Left lobe of liver (tissue), 2 donors: ENCODE measurements at regions not wholly inside any gene's neighbourhood (a gene's known extent, or its start where the extent isn't known, plus 50 kb on each side); places are given as distances from the start of the nearest gene placed in this dataset.
"Not testable (repeated sequence)": the region's sequence is repeated elsewhere in the genome, so short reads cannot be mapped to it uniquely, and the experiment has no call there.

Experiments
- ATAC-seq: fragments of 200-7000 bp; cut with Tn5 transposase; one replicate; pipeline ENCODE4 v1.9.1; 2020; ENCODE audit warnings: mild to moderate bottlenecking, moderate library complexity
- DNase-seq: peaks from one replicate; pipeline ENCODE4 v3.0.0-alpha.2; 2020; ENCODE audit warnings: low spot score
- donor health status: DM: no; HTN: no; CAD: no; lungs with moderate emphysema.
- donor health status: DM: no; HTN: yes; CAD: no.

DNA sequence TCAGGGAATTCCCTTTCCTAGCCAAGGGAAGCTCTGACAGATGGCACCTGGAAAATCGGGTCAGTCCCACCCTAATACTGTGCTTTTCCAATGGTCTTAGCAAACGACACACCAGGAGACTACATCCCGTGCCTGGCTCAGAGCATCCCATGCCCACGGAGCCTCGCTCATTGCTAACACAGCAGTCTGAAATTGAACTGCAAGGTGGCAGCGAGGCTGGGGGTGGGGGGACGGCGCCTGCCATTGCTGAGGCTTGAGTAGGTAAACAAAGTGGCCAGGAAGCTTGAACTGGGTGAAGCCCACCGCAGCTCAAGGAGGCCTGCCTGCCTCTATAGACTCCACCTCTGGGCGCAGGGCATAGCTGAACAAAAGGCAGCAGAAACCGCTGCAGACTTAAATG lies 279.5 kb upstream of the LUZP2 start:
- not testable (repeated sequence) for DNase-seq, ATAC-seq

DNA sequence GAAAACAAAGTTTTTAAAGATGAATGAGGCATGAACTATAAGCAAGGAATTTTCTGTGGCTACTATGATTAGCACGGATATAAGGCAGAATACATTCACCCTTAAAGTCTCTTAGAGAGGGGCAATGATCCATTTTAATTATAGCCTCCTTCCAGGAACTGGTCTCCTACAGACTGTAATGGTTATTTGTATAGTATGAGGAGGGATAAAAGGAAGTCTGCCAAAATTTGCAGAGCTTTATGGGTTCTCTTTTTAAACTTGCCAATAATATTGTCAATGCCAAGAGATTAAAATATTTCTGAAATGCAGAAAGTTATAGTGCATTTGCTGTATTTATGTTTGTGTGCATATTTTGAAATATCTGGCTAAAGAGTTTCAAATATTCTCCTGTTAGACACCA lies 271.4 kb upstream of the LUZP2 start:
- no peak for DNase-seq
- ATAC-seq = no peak

DNA sequence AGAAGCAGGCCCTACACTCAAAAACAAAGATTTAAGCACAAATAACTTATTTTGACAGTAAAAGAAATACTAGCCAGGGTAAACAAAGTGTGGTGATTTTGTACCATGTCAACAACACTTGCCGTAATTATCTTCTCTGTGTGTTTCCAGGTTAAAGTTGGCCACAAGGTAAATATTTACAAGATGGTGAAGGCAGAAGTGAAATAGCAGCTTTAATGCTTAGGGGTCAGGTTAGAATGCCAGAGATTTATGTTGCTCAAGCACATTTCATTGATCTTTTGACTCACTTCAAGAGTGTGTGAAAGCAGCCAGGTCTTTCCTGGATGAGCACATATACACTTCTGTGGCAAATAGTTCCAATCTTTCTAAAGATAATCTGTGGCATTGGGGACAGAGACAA lies 270.2 kb upstream of the LUZP2 start:
- DNase-seq (no peak), ATAC-seq (peak; percentile 42)

DNA sequence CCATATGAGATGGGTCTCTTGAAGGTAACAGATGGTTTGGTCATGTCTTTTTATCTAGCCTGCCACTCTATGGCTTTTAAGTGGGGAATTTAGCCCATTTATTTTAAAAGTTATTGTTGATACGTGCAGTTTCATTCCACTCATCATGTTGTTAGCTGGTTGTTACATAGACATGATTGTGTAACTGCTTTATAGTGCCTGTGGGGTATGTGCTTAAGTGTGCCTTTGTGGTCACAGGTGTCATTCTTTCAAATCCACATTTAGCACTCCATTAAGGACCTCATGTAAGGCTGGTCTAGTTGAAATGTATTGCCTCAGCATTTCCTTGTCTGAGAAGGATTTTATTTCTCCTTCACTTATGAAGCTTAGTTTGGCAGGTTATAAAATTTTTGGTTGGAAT lies 263.8 kb upstream of the LUZP2 start:
- ATAC-seq (no peak), DNase-seq (no peak)

DNA sequence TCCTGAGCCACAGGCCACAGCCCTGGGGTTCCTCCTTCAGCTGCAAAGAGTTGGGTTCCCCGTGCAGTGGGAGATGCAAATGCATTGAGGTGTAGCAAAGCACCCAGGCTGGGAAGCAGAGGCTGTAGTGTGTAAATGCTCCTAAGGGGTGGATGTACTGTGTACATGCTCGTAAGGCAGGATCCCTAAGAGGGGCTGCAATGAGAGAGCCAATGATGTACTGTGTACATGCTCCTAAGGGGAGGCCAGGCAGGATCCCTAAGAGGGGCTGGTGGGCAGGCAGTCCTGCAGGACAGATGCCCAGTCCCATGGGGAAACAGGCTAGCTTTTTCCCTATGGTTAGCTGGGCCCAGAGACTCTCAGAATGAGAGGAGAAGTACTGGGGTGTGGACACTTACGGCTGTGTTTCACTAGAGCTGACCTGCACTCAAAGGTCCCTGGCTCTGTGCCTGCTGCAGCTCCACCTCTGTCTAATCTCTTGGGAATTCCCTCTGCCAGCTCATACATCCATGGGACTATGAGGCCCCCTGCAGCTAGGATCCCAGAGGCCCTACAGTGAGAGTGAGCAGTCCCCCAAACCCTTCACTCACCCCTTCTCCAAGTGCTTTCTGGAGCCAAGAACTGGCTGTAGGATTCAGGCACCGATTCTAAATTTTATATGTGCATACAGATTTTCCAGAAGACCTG lies 261.9 kb upstream of the LUZP2 start:
- DNase-seq = no peak
- no peak for ATAC-seq

DNA sequence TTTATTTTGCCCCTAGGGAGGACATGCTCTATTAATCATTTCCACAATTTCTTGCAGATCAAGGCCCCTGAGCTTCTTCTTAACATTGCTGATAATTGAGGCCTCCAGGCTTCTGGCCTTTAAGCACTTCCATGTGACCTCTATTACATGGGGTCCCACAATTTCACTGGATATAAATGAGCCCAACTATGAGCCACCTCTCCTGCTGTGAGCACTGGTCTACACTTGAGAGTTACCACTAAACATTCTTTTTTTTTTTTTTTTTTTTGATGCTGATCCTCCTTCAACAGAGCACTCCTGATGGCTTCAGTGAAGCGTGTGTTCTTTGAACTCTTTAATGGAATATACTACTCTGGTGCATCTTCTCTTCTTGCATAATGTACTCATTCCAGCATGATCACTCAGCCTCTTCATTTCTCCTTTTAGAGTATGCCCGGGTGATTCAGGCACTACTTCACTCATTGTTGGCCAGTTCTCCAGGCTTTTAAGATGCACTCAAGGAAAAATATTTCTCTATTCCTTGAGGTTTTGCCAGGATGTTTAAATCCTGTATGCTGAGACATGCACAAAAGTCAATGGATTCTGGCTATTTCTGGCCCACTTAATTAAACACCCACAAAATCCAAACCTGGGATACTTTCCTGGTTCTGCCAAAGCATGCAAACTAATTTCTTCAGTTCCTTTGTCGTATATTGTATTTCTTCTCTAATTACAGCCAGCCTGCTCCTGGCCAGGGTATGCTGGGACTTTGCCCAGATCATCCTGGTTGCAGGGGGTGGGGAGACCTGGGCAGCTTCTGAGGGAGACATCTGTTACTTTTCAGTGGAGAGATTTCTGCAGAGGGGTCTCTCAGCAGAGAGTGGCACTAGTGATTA lies 257.8 kb upstream of the LUZP2 start:
- no peak for DNase-seq
- ATAC-seq = no peak

DNA sequence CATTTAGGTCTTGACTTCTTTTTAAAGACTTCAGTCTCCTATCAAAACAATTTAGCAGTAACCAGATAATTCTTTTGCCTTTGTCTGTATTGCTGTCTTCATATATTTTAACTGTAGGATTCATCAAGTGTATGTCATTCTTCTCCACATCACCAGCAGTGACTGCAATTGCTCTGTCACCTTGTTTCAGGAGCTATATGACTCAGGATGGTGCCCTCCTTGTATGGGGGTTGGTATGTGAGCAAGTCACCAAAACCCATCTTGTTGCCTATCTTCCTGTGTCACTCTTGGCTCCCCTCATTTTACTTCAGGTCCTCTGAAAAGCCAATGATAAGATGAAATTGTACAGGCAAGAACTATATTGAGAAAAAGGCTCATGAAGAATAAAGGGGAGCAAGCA lies 256.9 kb upstream of the LUZP2 start:
- no peak for ATAC-seq

DNA sequence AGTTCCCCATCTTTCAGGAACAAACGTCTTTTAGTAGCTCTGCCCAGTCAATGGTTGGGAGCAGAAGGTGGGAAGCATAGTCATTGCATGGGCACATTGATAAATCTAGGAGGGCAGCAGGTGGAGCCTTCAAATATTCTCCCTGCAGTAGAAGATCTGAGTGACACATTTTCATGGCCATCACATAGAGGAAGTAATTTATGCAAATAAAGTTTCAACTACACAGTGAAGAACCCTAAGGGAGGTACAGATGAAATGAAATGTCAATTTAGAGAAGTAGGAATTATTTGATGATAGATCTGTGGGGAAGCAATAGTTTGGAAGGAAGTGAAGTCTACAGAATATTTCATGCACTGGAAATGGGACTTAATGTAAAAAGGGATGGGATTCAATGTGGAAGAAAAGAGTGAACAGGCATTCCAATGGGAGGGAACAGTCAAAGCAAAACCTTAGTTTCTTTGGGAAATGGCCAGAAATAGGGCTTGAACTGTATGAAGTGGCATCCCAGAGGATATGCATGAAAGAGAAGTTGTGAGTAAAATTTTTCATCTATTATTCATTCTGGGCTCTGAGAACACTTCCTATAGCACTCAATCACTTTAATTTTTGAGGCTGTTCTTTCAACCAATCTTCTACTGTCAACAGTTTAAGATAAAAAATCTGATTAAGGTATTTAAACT lies 256.2 kb upstream of the LUZP2 start:
- DNase-seq = no peak
- no peak for ATAC-seq

More for the DNA sequence above, 256.9 kb upstream of the LUZP2 start:
- no peak for DNase-seq

DNA sequence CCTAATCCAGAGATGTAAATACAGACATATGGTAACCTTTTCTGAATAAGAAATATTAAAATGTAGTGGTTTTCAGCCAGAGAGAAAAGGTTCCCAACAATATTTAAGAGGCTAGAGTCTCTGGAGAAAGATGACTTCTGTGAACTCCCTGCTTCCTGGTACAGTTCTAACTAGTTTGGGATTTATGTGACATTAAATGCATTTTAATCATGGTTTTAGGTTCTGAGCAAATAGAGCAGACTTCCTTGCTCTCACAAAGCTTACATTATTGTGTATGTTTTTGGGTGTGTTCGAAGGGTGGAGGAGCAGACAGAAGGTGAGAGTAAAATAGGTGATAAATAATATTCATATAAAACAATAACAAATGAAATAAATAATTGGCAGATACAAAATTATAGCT lies 250.1 kb upstream of the LUZP2 start:
- ATAC-seq (no peak), DNase-seq (no peak)

DNA sequence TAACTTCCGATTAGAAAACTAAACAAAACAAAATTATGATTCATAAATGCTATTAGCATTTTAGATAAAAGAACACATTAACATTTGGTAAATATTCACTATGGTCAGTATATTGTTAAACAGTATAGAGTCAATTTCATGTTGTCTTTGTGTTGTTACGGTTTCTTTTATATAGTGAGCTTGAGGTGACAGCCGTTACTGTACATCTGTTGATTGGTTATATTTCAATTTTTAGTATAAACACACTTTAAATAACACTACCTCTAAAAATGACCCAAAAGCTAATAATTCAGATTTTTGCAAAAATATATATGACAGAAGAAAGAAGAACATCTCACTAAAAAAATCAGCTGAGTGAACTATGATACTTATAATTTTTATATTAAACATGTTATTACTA lies 249.0 kb upstream of the LUZP2 start:
- ATAC-seq = no peak
- no peak for DNase-seq

DNA sequence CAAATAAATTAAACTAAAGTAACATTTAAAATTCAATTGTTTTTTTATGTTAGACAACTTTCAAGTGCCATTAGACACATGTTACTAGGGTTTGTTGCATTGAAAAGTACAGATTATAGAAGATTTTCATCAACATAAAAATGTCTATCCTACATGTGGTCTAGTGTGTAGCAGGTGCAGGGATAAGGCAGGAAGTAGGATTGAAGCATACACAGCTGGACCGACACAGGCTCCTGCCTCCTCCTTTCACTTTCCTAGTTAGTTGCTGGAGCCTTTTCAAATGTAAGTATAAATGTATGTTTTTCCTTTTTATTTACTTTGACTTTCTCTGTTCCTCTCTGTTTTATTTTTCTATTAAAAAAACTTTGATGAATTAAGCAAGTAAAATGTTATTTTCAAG lies 246.9 kb upstream of the LUZP2 start:
- DNase-seq (no peak), ATAC-seq (no peak)

DNA sequence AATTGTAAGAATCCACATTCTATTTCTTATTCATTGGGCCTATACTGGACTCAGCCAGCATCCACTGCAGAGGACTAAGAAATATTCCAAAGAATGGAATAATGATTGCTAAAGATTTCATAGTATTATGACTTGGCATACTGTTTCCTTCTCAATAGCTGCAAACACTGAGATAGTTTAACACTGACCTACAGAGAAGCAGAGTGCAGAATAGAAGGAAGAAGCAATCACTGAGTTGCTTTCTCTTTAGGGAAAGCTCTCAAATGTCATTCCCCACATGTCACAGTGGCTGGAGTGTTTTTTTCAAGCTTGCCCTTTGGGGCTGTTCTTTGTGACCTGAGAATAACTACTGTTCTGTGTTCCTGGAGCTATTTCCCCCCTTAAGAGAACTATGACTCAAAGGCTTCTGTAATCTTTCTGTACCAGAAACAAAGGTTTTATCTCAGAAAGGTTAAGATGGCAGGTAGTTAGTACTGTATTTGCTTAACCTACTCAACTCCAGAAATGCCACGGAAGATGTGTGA lies 243.6 kb upstream of the LUZP2 start:
- no peak for DNase-seq
- ATAC-seq = no peak

DNA sequence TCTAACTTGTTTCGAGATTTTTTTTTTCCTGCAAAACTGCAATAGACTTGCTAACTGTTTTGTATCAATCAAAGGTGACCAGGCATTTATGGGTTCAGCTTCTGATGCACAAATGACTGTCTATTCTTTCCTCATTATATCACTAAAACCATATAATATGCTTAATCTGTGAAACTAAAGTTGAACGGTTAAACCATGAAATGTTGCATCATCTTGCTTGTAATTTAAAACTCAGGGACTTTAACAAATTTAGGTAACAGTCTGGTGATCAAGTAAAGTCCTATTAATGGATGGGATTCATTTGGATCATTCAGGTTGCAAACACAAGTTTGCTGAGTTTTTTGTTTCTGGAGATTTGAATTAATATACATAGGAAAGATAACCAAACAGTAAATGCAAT lies 232.0 kb upstream of the LUZP2 start:
- no peak for DNase-seq
- no peak for ATAC-seq

DNA sequence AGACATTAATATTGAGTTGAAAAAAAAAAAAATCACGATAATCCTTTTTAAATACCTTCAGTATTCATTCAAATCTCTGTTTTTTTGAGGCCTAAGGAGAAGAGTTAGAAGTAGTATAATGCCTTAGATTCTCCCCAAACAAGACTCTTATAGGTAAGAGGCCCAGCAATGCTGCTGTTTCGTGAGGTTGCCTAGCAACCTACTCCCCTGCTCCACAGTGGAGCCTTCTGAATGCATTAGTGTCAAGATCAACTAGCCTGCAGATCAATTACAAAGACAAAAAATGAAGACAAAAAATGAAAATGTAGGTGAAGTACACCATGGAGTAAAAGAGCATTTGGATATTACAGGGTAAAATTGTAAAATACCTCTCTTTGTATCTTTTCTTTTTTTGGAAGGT lies 229.8 kb upstream of the LUZP2 start:
- DNase-seq = no peak
- no peak for ATAC-seq

DNA sequence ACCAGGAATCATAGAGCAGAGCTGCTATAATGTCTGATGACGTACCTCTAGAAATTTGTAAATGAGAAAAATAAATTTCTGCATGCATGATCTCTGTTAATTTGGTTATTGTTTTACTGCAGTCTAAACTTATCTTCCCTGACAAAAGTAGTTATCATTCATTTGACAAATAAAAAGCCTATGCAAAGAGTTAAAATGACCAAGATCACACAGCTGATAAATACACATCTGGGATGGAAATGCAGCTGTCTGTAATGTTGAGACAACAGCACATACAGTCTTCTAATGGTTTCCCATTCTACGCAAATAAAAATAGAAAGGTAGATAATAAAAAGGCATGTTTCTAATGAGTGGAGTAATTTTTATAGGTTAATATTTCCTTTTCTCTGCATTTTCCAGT lies 225.1 kb upstream of the LUZP2 start:
- DNase-seq (no peak), ATAC-seq (no peak)

DNA sequence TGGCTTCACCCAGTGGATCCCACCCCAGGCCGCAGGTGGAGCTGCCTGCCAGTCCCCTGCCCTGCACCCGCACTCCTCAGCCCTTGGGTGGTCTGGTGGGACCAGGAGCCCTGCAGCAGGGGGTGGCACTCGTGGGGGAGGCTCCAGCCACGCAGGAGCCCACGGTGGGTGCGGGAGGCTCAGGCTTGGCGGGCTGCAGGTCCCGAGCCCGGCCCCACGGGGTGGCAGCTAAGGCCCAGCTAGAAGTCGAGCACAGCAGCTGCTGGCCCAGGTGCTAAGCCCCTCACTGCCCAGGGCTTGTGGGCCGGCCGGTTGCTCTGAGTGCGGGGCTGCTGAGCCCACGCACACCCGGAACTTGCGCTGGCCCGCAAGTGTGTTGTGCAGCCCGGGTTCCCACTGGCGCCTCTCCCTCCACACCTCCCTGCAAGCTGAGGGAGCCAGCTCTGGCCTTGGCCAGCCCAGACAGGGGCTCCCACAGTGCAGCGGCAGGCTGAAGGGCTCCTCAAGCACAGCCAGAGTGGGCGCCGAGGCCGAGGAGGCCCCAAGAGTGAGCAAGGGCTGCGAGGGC lies 222.6 kb upstream of the LUZP2 start:
- not testable (repeated sequence) for ATAC-seq, DNase-seq

DNA sequence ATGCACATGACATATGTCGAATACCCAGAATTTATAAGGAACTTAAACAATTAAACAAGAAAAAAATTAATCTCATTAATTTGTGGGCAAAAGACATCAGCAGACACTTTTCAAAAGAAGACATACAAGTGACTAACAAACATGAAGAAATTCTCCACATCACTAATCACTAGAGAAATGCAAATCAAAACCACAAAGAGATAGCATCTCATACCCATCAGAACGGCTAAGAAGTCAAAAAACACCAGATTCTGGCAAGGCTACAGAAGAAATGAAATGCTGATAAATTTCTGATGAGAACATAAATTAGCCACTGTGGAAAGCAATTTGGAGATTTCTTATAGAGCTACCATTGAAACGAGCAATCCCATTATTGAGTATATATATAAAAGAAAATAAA lies 210.6 kb upstream of the LUZP2 start:
- no peak for ATAC-seq

DNA sequence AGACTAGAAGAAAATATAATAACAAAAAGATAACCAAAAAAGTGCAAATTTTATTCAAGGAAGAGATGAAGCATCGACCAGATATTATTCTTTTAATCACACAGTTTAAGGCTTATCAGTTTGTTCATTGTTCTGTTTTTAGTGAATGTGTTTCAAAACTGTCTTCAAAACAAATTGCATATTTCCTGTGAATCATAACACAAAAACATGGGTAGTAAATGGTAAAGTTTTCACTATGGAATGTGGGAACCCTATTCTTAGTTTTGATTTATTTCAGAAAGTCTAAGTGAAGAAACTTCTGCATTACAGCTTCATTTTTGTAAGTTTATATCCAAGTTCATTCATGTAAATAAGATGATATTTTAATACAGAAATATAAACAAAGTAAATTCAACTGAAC lies 207.6 kb upstream of the LUZP2 start:
- DNase-seq = no peak
- no peak for ATAC-seq

More for the DNA sequence above, 210.6 kb upstream of the LUZP2 start:
- no peak for DNase-seq

DNA sequence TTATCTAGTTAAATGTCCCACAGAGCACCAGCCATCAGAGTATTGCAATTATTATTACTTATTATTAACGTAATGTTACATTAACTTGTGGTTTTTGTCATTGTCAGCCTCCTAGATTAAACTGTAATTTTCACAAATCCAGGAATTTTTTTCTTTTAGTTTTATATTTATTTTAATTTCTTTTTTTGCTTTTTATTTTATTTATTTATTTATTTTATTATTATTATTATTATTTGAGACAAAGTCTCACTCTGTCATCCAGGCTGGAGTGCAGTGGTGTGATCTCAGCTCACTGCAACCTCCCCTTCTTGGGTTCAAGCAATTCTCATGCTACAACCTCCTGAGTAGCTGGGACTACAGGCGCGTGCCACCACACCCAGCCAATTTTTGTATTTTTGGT lies 202.9 kb upstream of the LUZP2 start:
- no peak for DNase-seq
- ATAC-seq = no peak

DNA sequence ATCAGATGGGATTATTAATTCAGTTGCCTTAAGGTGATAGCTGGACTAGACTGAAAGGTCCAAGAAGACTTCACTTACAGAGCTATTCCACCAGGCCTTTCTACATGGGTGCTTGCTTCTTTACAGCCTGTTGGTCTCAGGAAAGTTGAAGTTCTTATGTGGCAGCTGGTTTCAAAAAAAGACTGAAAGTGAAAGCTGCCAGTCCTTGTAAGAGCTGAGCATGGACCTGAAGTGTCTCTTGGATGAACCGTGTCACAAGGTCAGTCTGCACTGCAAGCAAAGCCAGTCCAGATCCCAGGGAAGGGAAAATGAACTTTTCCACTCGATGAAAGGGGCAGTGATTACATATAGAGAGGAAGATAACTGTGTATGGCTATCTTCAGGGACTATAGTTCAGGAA lies 201.5 kb upstream of the LUZP2 start:
- DNase-seq (no peak), ATAC-seq (no peak)

DNA sequence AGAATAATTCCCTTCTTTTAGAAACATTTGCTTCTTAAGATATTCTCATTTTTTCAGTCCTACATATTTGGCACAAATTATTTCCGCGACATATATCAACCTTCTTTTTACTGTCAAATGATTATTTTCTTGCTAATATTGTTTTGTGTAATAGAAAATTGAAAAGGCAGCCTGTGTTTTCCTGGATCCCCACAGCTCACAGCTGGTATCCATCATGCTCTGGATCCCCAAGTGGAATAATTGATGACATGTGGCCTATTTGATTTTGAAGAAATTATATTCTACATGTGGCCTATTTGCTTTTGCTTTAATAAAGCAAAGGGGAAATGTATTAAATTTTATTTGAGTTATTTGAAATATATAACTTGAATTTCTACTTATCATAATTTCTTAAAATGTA lies 199.4 kb upstream of the LUZP2 start:
- ATAC-seq (no peak), DNase-seq (no peak)
